Stimulated activated CD8-positive, alpha-beta memory T cell treated with anti-CD3 and anti-CD28 coated beads, Interleukin-15, amount 100 ng/mL, for 4 hours (primary cell): ENCODE measurements at regions not wholly inside any gene's neighbourhood (a gene's known extent, or its start where the extent isn't known, plus 50 kb on each side); places are given as distances from the start of the nearest gene placed in this dataset.
"Not testable (repeated sequence)": the region's sequence is repeated elsewhere in the genome, so short reads cannot be mapped to it uniquely, and the experiment has no call there.

Experiments used
- DNase-seq, 2 donors: peaks; one replicate each; pipeline ENCODE4 v3.0.0-alpha.2; 2020; ENCODE audit warnings: low read depth in 2 of 2

- DNase-seq, result no peak
Measured at GRCh38 chr2:234275515-234275914, 221.4 kb downstream of the ARL4C start.

- DNase-seq, result no peak
Measured at GRCh38 chr2:234273887-234274584, 222.8 kb downstream of the ARL4C start.

DNA sequence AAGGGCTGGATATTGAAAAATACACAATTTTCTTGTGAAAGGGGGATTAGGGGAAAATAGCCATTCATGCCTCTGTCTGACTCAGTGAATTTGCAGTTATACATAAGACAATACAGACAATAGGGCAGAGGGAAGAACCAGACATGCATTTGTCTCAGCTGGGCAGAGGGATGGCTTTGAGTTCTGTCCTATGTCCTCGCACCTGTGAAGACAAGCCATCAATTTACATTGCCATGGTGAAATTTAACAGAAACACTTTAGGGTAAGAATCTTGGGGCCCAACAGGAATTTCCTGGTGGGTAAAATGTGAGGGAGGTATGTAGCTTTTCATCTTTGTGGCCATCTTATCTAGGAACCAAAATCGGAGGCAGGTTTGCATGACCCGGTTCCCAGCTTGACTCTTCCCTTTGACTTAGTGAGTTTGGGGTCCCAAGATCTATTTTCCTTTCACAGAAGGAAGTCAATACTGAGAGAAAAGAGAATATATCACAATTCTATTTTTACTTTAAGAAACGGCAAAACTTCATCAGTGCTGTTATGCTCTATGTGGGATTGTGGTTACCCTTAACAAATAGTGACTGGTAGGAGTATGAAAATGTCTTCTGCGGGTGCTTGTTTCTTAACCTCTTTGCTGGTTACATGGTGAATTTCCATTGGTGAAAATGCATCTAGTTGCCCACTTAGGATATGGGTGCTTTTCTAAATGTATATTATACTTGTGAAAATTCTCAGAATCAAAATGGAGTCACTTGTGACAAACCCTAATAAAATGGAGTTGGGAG is 221.8 kb downstream of the SPP2 start:
- no peak for DNase-seq

DNA sequence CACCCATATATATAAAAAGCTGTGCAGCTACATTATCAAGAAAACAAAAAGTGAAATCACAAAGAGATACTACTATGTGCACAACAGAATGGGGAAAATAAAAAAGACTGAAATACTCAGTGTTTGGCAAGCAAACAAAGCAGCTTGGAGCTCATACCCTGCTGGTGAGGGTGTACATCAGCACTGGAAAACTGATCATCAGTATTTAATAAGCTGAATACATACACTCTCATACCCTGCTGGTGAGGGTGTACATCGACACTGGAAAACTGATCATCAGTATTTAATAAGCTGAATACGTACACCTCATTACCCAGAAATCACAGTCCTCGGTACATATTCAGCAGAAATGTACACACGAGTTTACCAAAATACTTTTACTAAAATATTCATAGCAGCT is 220.8 kb downstream of the SPP2 start:
- no peak for DNase-seq

GRCh38 chr2:234269769-234270204 is 219.3 kb downstream of the SPP2 start:
- DNase-seq, result no peak

DNA sequence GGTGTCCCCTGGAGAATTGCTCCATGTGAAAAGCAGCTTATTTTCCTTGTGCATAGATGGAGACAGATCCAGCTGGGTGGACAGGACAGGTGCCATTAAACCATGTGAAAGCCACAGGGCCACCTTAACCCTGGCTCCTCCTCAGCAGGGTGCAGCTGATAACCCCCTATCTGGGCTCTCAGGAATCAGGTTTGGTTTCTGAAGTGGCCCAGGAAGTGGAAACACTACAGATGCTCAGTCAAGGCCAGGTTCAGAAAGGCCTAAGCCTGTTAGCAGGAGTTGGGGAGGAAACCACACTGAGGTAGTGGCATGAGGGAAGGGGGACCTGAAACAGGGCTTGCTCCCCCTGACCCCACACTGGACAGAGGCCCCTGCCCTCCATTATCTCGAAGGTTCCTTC is 217.0 kb downstream of the SPP2 start:
- DNase-seq, result no peak

GRCh38 chr2:234266952-234267351 is 216.4 kb downstream of the SPP2 start:
- no peak for DNase-seq

DNA sequence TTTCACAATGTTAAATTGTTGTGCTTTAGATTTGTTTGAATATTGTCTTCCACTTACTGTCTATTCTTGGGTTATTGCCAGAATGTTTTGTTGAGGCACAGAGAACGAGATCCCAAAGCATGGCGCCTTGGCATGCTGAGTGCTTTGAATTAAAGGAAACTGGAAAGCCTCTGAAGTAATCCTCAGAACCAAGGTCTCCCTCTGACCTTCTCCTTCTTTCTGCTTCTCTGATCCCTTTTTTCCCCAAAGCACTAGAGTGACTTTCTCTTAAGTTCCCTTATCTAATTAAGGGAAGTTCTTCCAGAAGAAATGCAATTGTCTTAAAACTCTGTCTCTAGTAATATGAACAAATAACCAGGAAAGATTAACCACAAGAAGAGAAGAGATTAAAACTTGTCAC is 214.7 kb downstream of the SPP2 start:
- no peak for DNase-seq

DNA sequence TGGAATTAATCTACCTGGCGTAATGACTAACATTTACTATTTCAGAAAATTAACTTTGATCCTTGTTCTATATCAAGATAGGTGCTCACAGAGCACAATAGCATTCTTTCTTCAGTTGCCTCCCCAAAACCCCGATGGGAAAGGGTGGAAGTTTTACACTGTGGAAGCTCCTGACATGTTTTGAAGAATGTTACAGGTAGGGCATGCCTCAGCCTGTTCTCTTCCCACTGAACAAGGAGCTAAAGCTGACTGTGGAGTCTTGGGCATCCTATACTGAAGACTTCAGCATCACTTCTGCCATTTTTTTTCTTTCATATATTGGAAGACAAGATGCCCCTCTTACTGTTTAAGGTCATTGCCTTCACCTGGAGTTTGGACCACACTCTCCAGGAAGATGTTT is 211.2 kb downstream of the SPP2 start:
- DNase-seq, result no peak

DNA sequence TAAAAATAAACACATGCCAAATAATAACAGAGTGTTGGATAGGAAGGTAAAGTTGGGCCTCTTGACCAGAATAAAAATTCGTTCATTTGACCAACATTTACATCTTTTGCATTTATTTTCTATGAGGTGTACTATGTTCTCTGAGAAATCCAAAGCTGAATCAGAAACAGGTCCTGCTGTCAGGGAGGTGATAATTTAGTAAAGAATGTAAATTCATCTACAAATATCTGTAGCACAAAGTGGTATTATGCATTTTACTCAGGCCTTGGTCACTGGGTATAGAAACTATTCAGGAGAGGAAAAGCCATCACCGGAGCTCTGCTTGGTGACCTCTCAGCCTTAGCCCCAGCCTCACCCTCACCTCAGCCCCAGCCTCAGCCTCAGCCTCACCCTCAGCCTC is 208.9 kb downstream of the SPP2 start:
- no peak for DNase-seq

- no peak for DNase-seq
Measured at GRCh38 chr2:234258562-234259141, 208.2 kb downstream of the SPP2 start.

GRCh38 chr2:234257859-234258561 is 207.5 kb downstream of the SPP2 start:
- DNase-seq, result no peak

DNA sequence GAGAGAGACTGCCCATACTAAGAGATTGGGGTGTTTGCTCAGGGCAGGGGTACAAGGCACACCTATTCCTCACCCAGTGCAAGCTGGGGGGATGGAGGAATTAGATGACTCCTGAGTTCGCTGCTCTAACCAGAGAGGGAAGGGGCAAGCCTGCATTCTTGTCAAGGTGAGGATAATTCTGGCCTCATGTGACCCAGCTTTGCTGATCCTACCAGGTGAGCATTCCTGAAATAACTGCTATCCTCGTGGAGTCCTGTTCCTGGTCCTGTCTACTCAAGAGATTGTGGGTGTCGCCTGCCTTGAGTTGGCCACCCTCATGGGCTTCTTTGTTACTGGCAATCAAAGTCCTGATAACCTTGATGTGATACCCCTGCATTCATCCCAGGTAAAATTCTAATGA is 206.0 kb downstream of the SPP2 start:
- DNase-seq, result no peak

DNA sequence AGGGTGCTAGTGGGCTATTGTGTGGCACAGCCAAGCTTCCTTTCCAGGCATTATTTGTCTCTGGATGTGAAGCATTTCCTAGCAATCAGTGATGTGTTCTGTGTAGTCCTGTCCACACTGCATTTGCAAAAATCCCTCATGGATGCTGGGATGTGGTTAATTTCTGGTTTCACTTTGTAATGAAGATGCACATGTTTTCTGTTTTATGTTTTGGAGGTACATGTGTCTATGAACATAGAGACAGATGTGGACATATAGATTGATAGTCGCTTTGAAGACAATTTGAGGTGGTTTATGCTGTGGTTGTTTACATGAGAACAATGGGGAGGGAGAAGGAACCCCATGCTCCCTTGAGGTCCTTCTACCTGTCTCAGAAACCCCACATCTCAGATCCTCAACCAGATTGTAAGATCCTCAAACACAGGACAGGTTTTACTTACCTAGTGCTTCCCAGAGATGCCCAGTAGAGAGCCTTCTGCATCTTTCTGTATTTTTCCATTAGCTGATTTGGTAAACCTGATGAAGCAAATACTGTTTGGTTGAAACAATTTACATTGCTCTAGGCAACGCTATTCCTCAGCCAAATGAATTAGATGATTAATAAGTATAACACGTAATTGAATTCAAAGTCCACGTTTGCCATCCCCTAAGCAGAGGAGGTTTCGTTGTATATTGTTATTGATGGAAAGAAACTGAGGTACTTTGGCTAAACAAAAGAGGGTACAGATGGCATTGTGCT is 204.4 kb downstream of the SPP2 start:
- DNase-seq, result no peak

DNA sequence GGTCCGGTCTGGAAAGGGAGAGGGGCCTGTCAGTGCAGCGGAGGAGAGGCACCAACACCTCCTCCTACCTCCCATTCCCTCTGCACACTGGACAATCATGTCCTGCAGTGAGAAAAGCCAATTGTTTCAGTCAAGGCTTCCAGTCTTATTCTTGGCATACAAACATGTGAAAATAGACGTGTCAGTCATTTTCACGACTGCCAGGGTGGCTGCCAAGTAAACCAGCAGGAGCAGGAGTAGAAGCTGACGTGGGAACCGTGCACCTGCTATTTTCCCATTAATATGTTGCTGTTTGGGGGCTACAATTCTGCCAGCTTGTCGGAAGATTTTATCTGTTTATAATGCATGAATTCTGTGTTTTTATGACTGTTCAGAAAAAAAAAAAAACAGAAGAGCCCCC is 202.3 kb downstream of the SPP2 start:
- no peak for DNase-seq

- no peak for DNase-seq
Measured at GRCh38 chr2:234251326-234252271, 201.1 kb downstream of the SPP2 start.

DNA sequence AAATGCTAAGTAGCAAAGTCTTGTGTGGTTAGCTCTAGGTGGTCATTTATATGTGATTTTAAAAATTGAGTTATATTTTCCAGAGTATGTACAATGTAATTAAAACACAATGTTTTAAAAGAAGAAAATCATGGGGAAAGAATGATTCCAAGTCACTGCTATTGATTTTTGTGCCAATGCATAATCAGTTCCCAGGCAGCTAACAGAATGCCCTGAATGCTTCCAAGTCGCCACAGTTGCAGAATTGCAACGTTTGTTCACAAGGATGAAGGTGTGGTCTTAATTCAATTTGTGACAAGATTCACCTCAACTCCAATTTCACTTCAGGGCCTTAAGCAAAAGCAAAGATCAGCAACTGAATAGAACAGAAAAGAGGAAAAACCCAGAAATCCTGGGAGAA is 200.4 kb downstream of the SPP2 start:
- no peak for DNase-seq

DNA sequence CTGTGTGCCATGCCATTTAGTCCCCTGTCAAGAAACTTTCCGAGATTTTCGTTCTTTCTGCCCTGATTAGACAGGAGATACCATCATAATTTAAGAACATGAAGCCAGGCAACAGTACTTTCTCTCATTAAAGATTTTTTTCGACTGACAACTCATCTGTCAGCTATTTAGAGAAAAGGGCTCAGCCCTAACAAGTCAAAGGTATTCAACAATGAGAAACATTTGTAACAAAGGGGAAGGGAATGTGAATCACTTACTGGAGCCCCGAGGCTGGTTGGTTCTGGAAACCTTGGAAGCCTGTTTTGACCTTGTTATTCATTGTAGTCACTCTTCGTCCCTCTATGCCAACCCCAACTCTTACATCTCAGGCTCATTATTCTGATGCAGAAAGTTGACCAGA is 199.4 kb downstream of the SPP2 start:
- no peak for DNase-seq

GRCh38 chr2:234249034-234249735 is 198.7 kb downstream of the SPP2 start:
- no peak for DNase-seq

- DNase-seq, result not testable (repeated sequence)
Measured at GRCh38 chr2:234248213-234248710, 197.8 kb downstream of the SPP2 start.
